ENCODE measurements at regions not wholly inside any gene's neighbourhood (a gene's known extent, or its start where the extent isn't known, plus 50 kb on each side); places are given as distances from the start of the nearest gene placed in this dataset.

GRCh38 chr11:69385832-69386427 lies 92.0 kb downstream of the MYEOV start:
- no peaks in the 10 kb centered on the region for H3K4me1 ChIP-seq
- H3K36me3 ChIP-seq (replicated peaks), result no peaks in the 10 kb centered on the region
- in situ Hi-C loops (cut with MboI; ENCODE audit: low sequenced_read_pairs), result no loop called here
- no peak overlapping the region for H3K4me3 ChIP-seq
- no peaks in the 10 kb centered on the region for H3K27me3 ChIP-seq (ENCODE audit: low read depth)
- 0 out of 2 replicates have a peak, but pooled peaks cover 4% of the 10 kb centered on the region for H3K9me3 ChIP-seq
- DNase-seq (ENCODE audit: low spot score in 2 of 2), result no peak

DNA sequence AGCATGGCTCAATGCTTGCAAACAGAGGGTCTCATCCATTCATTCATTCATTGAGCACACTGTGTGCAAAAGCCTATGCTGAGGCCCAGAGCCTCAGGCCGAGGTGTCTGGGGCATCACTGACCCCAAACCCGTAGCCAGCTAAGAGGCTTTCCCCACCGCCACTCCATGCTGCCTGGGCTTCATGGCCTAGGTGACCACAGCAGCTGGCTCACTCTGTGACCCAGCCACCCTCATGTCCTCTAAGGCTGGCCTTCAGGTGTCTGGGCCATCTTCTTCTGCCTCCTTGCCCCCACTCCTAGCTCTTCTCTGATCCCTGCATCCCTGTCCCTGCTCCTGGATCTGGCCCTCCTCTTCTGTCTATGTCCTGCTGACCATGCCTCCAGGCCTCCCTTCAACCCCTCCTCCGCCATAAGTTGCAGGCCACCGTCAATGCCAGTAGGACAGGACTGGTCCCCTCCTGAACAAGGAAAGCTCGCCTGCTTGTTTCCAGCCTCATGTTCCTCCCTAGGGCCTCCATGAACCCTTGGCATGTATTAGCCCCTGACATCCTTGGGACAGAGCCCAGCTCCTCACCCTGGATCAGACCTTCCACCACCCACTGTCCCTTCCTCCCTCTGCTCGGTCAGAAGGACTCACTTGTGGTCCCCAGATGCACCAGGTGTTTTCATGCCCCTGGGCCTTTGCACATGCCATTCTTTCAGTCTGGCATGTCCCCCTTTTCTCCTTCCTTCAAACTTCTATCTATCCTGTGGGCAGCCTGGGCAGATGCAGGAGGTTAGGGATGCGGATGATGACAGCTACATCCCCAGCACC lies 92.8 kb downstream of the MYEOV start:
- 0 out of 2 replicates have a peak, but pooled peaks cover 4% of the 10 kb centered on the region for H3K9me3 ChIP-seq
- H3K4me3 ChIP-seq, result no peak overlapping the region
- DNase-seq (ENCODE audit: low spot score in 2 of 2), result no peak
- H3K36me3 ChIP-seq (replicated peaks), result no peaks in the 10 kb centered on the region
- no peaks in the 10 kb centered on the region for H3K4me1 ChIP-seq
- in situ Hi-C loops (cut with MboI; ENCODE audit: low sequenced_read_pairs), result no loop called here
- no peaks in the 10 kb centered on the region for H3K27me3 ChIP-seq (ENCODE audit: low read depth)

DNA sequence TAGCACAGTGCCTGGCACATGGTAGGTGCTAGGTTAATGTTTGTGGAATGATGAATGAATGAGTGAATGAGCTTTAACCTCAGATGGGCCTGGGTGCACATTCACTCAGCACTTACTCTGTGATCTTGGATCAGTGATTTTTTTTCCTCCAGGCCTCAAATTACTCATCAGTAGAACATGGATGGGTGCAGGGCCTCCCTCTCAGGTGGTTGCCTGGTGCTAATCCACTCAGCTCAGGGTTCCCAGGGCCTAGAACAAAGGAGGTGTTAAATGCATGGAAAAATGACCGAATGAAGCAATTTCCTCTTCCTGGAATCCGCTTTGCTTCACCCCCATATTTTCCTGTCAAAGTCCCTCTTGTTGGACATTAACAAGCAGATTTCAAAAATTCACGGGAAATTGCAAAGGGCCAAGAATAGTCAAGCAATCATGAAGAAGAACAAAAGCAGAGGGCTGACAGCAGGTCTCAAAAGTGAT lies 93.5 kb downstream of the MYEOV start:
- Histone ChIP-seq H3K4me1 (no peaks in the 10 kb centered on the region), H3K27me3 (ENCODE audit: low read depth) (no peaks in the 10 kb centered on the region), H3K9me3 (0 out of 2 replicates have a peak, but pooled peaks cover 4% of the 10 kb centered on the region), H3K4me3 (no peak overlapping the region), H3K36me3 (replicated peaks) (no peaks in the 10 kb centered on the region)
- in situ Hi-C loops (cut with MboI; ENCODE audit: low sequenced_read_pairs), result no loop called here
- DNase-seq (ENCODE audit: low spot score in 2 of 2), result no peak

GRCh38 chr11:69388210-69388609 lies 93.3 kb upstream of the LINC01488 start:
- Histone ChIP-seq H3K4me1 (no peaks in the 10 kb centered on the region), H3K9me3 (0 out of 2 replicates have a peak, but pooled peaks cover 4% of the 10 kb centered on the region), H3K4me3 (no peak overlapping the region), H3K36me3 (replicated peaks) (no peaks in the 10 kb centered on the region), H3K27me3 (ENCODE audit: low read depth) (no peaks in the 10 kb centered on the region)
- no peak for DNase-seq (ENCODE audit: low spot score in 2 of 2)
- in situ Hi-C loops (cut with MboI; ENCODE audit: low sequenced_read_pairs), result no loop called here

- H3K4me1 ChIP-seq, result no peaks in the 10 kb centered on the region
- no peak for DNase-seq (ENCODE audit: low spot score in 2 of 2)
- no peaks in the 10 kb centered on the region for H3K27me3 ChIP-seq (ENCODE audit: low read depth)
- no peak overlapping the region for H3K4me3 ChIP-seq
- H3K36me3 ChIP-seq (replicated peaks), result no peaks in the 10 kb centered on the region
- 0 out of 2 replicates have a peak, but pooled peaks cover 4% of the 10 kb centered on the region for H3K9me3 ChIP-seq
- in situ Hi-C loops (cut with MboI; ENCODE audit: low sequenced_read_pairs), result no loop called here
Measured at GRCh38 chr11:69388661-69389060, 92.8 kb upstream of the LINC01488 start.

- H3K9me3 ChIP-seq, result 0 out of 2 replicates have a peak, but pooled peaks cover 4% of the 10 kb centered on the region
- H3K27me3 ChIP-seq (ENCODE audit: low read depth), result no peaks in the 10 kb centered on the region
- no peak for DNase-seq (ENCODE audit: low spot score in 2 of 2)
- no peak overlapping the region for H3K4me3 ChIP-seq
- H3K36me3 ChIP-seq (replicated peaks), result no peaks in the 10 kb centered on the region
- no peaks in the 10 kb centered on the region for H3K4me1 ChIP-seq
- in situ Hi-C loops (cut with MboI; ENCODE audit: low sequenced_read_pairs), result no loop called here
Measured at GRCh38 chr11:69390561-69390960, 90.9 kb upstream of the LINC01488 start.

DNA sequence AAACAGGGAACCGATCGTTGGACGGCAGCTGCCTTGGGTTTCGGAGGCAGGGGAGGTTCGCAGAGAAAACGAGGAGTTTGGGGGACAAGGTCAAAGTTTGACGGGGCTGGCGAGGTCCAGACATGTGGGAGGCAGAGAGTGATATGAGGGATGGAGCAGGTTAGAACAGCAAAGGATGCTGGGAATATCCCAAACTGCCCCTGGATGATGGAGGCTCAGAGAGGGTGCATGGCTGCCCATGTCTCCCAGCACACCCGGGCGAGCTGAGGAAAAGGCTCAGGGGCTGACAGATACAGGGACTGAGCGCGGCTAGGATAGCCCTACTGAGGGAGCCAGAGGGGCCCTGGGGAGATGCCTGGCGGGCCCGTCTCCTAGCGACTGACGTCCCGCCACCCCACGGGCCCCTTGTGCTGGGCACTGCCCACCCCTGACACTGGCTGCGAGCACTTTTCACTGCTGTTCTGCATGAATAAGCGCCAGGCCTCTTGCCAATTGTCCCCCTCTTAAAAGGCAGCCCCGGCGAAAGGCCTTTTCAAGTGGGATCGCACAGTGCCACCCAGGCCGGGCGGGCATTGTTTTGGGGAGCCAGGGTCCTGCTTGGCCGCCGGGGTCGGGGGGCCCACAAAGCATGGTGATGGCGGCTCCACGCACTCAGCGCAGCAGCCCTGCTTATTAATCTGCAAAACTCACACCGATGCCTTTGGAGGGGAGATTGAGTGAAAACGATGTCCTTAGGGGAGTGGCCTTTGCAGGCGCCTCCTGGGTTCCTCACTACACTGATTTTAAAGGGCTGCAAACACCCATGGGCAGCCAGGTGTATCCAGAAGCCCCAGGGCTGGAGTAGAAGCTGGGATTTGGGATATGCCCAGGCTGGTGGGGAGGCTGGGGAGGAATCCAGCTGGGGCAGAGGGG lies 90.0 kb upstream of the LINC01488 start:
- no peak for DNase-seq (ENCODE audit: low spot score in 2 of 2)
- H3K9me3 ChIP-seq, result 0 out of 2 replicates have a peak, but pooled peaks cover 4% of the 10 kb centered on the region
- H3K36me3 ChIP-seq (replicated peaks), result no peaks in the 10 kb centered on the region
- no peaks in the 10 kb centered on the region for H3K27me3 ChIP-seq (ENCODE audit: low read depth)
- no peaks in the 10 kb centered on the region for H3K4me1 ChIP-seq
- in situ Hi-C loops (cut with MboI; ENCODE audit: low sequenced_read_pairs), result no loop called here
- no peak overlapping the region for H3K4me3 ChIP-seq

DNA sequence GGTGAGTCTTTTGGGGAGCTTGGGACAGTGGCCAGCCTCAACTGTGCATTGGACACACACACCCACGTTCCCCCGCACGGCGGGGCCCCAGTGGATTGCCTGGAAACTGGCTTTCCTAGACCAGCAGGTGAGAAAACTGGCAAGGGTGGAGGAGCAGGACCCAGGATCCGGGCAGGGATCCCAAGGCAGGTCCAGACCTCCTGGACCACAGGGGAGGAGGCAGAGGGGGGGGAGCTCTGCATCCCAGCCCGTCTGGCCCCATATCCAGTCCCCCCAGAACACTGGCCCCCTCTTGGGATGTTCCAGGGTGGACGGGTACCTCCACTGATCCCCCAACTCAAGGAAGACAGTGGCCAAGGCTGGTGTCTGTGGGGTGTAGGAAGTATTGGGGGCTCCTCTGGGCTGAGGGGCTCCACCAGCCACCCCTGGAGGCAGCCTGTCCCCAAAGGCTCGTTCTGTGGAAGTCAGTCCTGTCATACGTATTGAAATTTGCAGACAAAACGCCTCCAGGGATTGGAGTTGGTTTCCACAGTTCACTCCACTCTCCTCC lies 89.3 kb upstream of the LINC01488 start:
- H3K27me3 ChIP-seq (ENCODE audit: low read depth), result no peaks in the 10 kb centered on the region
- DNase-seq (ENCODE audit: low spot score in 2 of 2), result no peak
- in situ Hi-C loops (cut with MboI; ENCODE audit: low sequenced_read_pairs), result no loop called here
- no peaks in the 10 kb centered on the region for H3K4me1 ChIP-seq
- H3K4me3 ChIP-seq, result no peak overlapping the region
- no peaks in the 10 kb centered on the region for H3K36me3 ChIP-seq (replicated peaks)
- H3K9me3 ChIP-seq, result 0 out of 2 replicates have a peak, but pooled peaks cover 4% of the 10 kb centered on the region

DNA sequence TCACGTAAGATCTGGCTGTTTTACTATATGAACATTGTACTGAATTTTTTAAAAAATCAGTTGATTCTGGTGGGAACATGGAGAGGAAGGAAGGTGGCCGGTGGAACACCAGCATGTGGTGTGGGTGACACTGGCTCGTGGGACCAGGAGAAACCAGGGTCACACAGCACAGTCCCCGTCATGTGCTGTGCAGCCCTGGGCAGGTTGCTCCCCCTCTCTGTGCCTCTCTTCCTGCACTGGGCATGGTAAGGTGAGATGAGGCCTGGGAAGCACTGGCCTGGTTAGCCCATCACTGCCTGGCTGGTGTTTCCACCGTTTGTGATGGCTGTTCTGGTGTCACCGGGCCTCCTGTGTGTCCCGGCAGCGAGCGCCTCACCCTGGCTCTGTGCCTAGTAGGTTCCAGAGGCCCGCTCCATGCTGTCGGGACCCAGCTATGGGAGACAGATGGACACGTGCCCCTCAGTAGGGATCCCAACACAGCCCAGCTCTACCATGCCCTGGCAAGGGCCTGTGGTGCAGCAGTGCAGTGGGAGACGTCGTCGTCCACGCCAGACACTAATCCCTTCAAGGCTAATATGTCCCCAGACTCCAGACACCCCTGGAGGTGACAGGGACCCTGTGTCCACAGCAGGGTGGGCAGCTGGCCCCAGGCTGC lies 88.2 kb upstream of the LINC01488 start:
- in situ Hi-C loops (cut with MboI; ENCODE audit: low sequenced_read_pairs), result no loop called here
- H3K9me3 ChIP-seq, result no peaks in the 10 kb centered on the region
- no peak overlapping the region for H3K4me3 ChIP-seq
- H3K27me3 ChIP-seq (ENCODE audit: low read depth), result no peaks in the 10 kb centered on the region
- no peaks in the 10 kb centered on the region for H3K4me1 ChIP-seq
- DNase-seq (ENCODE audit: low spot score in 2 of 2), result no peak
- H3K36me3 ChIP-seq (replicated peaks), result no peaks in the 10 kb centered on the region

DNA sequence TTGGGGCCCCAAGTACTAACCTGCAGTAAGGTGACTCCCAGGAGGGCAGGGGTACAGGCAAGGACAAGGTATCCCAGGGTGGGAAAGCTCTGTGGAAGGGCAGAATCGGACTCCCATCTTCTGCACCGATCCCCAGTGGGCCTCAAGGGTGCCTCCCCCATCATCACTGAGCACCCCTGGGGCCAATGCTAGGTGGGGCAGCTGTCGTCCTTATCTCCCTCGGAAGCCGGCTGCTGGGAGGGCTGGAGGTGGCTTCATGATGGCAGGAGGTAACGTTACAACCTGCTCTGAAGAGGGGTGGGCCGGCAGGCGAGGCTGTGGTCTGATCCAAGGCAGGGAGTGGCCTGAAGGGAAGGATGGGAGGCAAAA lies 87.6 kb upstream of the LINC01488 start:
- Histone ChIP-seq H3K4me1 (no peaks in the 10 kb centered on the region), H3K9me3 (no peaks in the 10 kb centered on the region), H3K36me3 (replicated peaks) (no peaks in the 10 kb centered on the region), H3K27me3 (ENCODE audit: low read depth) (no peaks in the 10 kb centered on the region), H3K4me3 (no peak overlapping the region)
- no peak for DNase-seq (ENCODE audit: low spot score in 2 of 2)
- in situ Hi-C loops (cut with MboI; ENCODE audit: low sequenced_read_pairs), result no loop called here

- Histone ChIP-seq H3K4me3 (no peak overlapping the region), H3K36me3 (replicated peaks) (no peaks in the 10 kb centered on the region), H3K4me1 (no peaks in the 10 kb centered on the region), H3K27me3 (ENCODE audit: low read depth) (no peaks in the 10 kb centered on the region), H3K9me3 (no peaks in the 10 kb centered on the region)
- DNase-seq (ENCODE audit: low spot score in 2 of 2), result no peak
- in situ Hi-C loops (cut with MboI; ENCODE audit: low sequenced_read_pairs), result no loop called here
Measured at GRCh38 chr11:69394234-69394868, 87.1 kb upstream of the LINC01488 start.

DNA sequence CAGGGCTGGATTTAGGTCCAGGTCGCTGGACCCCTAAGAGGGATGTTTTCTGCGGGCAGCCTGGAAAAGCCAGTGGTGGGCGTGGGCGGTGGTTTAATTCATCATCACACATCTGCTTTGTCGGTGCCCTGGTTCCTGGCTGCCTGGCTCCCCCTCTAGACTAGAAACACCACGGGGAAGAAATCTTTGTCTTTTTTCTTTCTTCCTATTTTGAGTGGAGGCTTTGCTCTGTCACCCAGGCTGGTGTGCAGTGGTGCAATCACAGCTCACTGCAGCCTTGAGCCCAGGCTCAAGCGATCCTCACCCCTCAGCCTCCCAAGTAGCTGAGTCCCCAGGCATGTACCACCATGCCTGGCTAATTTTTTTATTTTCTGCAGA lies 86.6 kb upstream of the LINC01488 start:
- Histone ChIP-seq H3K4me1 (no peaks in the 10 kb centered on the region), H3K36me3 (replicated peaks) (no peaks in the 10 kb centered on the region), H3K27me3 (ENCODE audit: low read depth) (no peaks in the 10 kb centered on the region), H3K4me3 (no peak overlapping the region), H3K9me3 (no peaks in the 10 kb centered on the region)
- in situ Hi-C loops (cut with MboI; ENCODE audit: low sequenced_read_pairs), result no loop called here
- no peak for DNase-seq (ENCODE audit: low spot score in 2 of 2)

- Histone ChIP-seq H3K36me3 (replicated peaks) (no peaks in the 10 kb centered on the region), H3K4me3 (no peak overlapping the region), H3K9me3 (no peaks in the 10 kb centered on the region), H3K27me3 (ENCODE audit: low read depth) (no peaks in the 10 kb centered on the region), H3K4me1 (no peaks in the 10 kb centered on the region)
- in situ Hi-C loops (cut with MboI; ENCODE audit: low sequenced_read_pairs), result no loop called here
- DNase-seq (ENCODE audit: low spot score in 2 of 2), result no peak
Measured at GRCh38 chr11:69395287-69395686, 86.2 kb upstream of the LINC01488 start.
